NCI-H526 (cell line): ENCODE measurements at regions not wholly inside any gene's neighbourhood (a gene's known extent, or its start where the extent isn't known, plus 50 kb on each side); places are given as distances from the start of the nearest gene placed in this dataset.

Experiments
- DNase-seq, 2 experiments: peaks; one replicate each; lab custom pipeline; 2025; lab: John Stamatoyannopoulos, UW

DNA sequence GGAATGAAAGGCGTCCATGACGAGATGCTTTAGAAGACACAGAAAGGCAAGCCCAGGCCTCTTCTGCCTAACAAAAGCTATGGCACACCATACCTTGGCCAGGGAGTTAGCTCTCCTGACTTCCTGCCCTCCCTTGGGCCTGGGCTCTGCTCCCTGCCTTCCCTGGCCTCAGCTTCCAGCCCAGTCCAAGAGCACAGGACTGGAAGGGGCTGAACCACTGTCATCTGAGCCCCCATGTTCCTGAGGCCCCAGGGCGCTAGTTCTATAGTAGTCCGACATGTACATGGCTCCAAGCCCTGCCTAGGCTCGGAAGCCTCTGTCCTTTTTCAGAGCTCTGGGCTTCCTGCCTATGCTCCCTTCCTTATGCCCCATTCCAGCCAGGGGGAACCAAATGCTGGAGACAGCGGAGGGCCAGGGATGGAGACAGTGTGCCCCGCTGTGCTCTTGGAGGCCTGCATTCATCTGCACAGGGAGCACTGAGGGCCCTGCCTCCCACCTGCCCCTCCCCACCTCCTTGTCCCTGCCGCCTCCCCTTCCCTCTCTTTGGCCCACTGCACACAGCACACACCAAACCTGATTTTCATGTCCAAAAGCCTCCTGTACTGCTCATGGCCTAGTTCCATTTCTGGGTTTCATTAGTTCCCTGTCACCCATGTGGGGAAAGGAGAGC is 240.1 kb downstream of the RHOU start:
- DNase-seq: no peak

DNA sequence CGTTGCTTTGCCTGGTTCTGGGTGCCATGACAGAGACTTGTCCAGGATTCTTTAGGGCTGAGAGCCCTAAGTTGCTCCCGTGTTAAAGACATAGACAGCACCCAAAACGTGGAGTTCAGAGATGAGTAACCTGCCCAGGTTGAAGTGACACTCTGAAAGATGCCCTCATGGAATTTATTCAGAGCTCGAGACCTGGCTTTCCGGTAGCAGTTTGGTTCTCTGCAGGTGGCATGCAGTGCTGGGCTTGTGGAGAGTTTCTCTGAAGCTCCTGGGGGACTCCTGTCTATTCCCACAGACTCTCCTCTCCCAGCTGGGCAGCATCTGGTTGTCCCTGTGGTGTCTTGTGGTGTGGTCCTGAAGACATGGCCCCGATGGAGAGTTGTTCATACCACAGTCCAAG is 241.0 kb downstream of the RHOU start:
- no peak for DNase-seq

GRCh38 chr1:228977307-228977706 is 242.0 kb downstream of the RHOU start:
- no peak for DNase-seq

GRCh38 chr1:228977741-228978140 is 242.5 kb downstream of the RHOU start:
- no peak for DNase-seq

GRCh38 chr1:228978484-228979324 is 243.4 kb downstream of the RHOU start:
- DNase-seq: no peak

DNA sequence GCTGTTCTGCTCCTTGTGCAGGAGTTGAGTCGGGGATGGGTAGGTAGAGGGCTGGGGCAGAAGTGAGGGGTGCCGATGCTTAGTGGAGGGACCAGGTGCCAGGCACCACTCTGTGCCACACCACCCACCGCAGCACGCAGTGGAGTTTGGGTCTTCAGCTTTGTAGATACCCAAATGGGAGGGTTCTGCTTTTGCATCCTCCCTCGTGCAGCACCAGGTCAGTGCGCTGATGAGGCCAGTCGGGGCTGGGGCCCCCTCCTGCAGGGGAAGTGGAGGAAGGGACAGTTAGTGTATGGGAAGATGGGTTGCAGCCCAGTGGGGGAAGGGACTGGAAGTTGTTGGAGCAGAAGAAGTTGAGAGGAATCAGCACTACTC is 244.0 kb downstream of the RHOU start:
- no peak for DNase-seq

DNA sequence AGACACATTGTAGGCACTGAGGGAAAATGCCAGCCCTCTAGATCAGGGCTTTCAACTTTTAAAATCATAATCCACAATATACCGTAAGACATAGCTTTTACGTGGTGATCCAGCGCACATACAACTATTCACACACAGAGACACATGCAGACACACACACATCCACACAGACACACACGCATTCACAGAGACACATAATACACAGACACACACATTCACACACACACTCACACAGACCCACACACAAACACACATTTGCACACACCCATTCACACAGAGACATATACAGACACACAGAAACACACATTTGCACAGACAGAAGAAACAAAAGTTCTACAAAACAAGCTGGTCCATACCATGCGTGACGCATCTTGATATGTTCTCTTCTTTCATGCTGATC is 244.5 kb downstream of the RHOU start:
- no peak for DNase-seq

GRCh38 chr1:228980232-228980937 is 245.1 kb downstream of the RHOU start:
- DNase-seq: no peak

- no peak for DNase-seq
Measured at GRCh38 chr1:228982637-228983036, 247.4 kb downstream of the RHOU start.

DNA sequence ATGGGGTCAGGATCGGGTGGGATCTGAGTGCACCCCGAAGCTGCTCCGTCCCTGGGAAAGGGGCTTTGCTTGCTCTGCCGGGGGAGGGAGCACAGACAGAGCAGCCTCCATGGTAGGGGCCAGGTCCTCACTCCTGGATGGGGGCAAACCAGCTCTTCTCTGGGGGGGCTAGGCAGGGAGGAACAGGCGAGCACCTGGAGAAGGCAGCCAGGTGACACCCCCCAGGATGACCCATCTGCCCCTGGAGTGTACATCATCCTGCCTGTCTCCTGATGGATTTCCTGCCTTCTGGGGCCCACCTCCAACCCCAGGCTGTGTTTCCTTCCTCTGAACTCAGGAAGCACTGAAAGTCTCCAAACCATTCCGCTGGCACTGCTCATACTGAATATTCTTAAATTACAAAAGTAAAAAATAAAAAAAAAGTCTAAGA is 248.0 kb downstream of the RHOU start:
- no peak for DNase-seq

GRCh38 chr1:228983661-228984060 is 248.4 kb downstream of the RHOU start:
- no peak for DNase-seq

DNA sequence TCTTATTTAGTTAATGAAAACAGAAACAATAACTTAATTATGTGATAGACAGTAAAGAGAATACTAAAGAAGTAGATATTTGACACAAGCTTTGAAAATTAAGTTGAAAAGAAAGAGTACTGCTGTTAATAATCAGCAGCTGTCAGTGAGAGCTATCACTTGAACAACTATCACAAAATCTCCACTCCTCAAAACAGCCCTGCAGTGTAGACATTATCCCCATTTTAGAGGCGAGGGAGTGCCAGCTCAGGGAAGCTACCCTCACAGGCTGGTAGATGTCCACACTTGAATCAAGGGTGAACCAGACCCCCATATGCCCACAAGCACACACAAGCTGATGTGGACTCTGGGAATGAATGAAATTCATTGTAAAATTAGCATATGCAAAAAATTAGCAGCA is 248.8 kb downstream of the RHOU start:
- DNase-seq: no peak

DNA sequence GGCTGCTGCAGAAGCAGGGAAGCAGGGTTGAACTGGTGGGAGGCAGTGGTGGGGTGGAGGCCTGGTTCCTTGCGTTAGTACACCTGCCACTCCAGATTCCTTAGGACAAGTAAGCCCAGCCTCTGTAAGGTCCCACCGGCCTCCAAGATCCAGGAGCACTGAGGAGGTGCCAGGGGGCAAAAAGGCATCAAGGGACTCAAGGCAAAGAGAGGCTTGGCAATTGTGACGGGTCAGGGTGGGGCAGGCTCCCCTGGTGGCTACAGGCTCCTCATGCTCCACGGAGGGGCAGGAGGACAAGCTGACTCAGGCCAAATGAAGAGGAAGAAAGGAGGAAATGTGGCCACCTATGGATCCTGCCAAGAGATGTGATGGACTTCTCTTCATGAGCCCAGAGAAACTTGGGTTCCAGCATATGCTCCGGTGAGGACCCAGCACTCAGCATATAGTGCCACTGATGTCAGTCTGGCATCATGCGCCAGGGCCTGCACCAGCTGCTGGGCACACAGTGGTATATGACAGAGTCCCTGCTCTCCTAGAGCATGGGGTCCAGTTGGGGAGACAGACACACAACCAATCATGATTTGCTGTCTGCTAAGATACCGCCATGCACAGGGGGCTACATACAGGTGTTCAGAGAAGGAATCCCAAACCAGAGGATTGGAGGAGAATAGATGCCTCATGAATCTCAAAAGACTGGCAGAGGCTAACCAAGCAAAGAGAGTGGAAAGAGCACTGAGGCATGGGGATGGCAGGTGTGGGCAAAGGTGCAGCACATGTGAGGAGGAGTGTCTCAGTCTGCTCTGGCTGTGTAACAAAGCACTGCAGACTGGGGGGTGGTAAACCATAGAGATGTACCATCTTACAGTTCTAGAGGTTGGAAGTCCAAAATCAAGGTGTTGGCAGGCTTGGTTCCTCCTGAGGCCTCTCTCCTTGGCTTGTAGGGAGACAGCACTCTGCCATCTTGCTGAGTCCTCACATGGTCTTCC is 249.7 kb downstream of the RHOU start:
- DNase-seq: no peak

DNA sequence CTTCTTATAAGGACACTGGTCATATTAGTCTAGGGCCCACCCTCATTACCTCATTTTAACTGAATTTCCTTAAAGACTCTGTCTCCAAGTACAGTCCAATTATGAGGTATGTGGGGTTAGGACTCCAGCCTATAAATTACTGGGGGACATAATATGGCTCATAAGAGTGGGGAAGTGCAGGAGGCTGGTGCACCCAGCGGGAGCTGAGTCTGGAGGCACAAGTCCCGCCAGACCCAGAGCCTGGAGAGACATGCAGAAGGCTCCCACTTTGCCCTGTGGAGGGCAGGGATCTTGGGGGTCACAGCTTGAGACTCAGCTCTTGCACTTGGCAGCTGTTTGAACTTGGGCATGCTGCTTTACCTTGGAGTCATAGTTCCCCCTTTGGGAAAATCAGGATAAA is 250.4 kb downstream of the RHOU start:
- no peak for DNase-seq

DNA sequence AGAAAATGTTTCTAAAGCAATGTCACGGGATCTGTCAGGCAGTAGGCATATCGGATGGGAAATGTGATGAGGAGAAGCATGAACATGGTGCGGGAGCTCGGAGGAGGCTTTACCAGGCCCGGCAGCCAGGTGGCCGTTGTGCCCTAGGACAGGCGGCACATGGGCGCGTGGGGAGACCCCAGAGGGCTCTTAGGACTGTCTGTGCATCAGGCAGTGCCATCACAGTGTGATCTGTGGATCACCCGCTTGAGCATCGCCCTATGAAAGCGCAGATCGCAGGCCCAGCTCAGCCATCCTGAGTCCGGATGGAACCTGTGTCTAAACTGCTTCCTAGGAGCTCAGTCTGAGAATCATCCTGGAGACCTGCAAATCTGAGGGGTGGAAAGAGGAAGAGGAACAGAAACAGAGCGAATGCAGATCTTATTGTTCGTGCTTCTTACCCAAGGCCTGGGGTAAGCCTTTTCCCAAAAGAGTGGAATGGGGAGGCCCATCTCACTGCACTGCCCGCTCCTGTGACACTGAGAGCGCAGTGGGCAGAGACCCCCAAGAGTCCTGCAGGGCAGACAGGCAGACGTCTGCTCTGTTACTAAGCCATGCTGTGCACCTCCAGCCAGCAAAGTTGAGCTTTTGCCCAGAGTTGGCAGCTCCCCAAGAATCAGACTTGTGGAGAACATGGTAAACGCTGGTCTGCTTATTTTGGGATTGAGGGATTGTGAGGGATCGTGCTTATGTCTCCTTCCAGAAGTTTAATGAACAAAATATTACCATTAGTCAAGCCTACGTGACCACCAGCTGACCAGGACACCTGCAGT is 251.0 kb downstream of the RHOU start:
- DNase-seq: no peak

- no peak for DNase-seq
Measured at GRCh38 chr1:228987286-228987685, 252.0 kb downstream of the RHOU start.

GRCh38 chr1:228987736-228988506 is 252.6 kb downstream of the RHOU start:
- DNase-seq: no peak

DNA sequence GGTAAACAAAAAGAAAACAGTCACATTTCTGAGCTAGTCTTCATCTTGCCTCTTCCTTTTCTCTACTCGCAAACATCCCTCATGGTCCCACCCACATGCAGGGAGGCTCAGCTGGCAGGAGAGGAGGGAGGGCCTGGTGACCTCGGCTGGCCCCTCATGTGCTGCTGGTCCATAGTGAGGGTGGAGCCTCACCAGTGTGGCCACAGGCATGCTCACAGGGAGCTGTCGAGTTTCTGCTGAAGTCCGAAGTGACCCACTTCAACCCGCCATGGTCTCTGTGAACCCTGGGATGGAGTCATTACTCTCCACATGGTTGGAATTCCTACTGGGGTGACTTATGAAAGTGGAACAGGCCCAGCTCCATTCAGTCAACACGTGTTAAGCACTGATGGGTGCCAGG is 253.4 kb downstream of the RHOU start:
- DNase-seq: no peak

- DNase-seq: no peak
Measured at GRCh38 chr1:228989176-228989575, 253.9 kb downstream of the RHOU start.

GRCh38 chr1:228989676-228989991 is 254.4 kb downstream of the RHOU start:
- no peak for DNase-seq
